ENCODE measurements at regions not wholly inside any gene's neighbourhood (a gene's known extent, or its start where the extent isn't known, plus 50 kb on each side); places are given as distances from the start of the nearest gene placed in this dataset.
"Not testable (repeated sequence)": the region's sequence is repeated elsewhere in the genome, so short reads cannot be mapped to it uniquely, and the experiment has no call there.

DNA sequence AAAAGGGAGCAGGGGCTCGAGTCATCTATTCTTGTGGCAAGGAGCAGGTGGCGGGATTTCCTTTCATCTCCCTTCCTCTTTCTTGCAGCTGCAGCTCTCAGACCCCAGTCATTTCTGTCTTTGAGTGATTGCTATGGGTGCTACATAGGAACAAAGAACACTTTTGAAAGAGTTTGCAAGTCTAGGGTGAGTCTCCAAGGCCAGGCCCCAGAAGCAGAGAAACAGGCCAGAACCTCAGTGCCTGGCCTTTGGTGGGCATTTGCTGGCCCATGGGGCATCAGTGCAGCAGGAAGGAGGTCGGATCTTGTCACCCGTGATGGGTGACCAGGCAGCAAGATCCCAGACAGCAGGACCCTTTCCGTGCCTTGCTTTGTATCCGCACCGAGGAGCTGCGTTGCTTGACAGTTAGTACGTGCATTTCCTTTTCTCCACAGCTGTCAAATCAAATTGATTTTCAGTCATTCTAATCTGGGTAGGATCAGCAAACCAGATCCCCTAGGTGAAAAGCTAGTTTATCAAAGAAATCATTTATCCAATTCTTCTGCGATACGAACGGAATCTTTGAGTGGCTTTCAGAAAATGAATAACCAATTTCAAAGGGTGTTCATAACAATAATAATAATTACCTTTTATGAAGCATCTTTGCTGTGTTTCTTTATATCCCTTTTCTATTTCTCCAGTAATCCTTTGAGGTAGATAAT, 244.6 kb upstream of the MAF start:
- no peak for DNase-seq

DNA sequence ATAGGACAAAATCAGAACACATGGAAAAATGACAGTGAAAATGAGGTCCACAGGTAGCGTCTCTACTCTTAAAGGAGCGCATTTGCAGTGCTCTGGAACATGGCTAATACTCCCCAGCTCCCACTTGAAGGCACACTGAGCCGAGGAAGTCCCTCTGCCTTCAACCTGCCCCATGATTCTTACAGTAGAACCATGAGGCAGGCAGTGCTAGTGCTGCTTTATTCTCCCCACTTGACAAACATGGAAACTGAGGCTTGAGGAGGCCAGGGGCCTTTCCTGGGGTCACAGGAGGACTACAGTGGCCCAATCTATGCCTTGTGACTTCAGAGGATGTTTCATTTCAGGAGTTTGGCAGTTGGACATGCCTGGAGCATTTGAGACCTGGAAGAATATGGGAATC, 244.1 kb upstream of the MAF start:
- no peak for DNase-seq

DNA sequence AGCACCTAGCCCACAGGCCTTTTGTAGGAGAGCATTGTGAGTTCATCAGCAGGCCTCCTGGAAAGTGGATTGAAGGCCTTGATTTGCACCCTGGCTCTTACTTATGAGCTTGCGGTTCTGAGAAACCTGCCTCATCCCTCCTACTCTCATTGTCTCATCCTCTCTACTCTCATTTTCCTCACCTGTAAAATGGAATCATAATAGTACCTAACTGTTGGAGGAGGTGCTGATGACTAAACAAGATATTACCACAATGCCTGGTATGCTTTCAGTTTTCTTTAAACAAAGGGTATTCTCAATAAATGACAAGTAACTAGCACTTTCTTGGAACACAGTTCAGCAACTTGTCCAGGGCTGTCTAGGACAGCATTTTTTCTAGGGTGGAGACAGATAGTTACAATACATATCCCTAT, 243.1 kb upstream of the MAF start:
- no peak for DNase-seq

DNA sequence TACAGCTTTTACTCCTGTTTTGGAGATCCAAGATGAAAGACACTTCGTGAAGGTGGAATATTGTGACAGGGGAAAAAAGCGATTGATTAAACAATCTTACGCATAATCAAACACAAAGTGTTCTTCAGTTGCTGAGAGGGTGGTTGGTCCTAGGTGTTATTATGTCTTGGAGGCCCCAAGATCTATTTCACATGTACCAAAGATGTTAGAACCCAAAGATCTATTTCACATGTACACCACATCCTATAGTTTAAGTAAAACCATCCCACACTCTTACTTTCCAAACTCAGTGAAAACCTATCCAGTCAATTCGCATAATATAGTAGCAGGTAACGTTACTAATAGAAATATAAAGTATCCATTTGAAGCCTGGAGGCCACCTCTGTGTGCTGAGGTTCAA, 242.6 kb upstream of the MAF start:
- DNase-seq: no peak

DNA sequence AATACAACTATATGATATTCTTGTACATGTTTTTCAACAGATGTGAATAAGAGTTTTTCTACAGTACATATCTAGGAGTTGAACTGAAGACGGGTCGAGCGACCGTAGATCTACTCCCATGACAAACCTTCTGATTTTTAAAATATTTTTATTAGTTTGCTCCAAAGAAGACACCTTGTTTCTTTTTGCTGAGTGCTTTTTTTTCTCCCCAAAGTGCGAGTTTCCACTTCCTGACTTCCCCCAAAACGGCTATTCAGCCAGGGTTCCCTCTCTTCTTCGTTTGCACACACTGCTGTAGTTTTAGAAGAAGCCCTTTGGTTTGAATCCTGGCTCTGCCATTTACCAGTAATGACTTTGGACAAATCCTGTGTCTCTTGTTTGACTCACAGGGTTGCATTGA, 241.7 kb upstream of the MAF start:
- DNase-seq: no peak

DNA sequence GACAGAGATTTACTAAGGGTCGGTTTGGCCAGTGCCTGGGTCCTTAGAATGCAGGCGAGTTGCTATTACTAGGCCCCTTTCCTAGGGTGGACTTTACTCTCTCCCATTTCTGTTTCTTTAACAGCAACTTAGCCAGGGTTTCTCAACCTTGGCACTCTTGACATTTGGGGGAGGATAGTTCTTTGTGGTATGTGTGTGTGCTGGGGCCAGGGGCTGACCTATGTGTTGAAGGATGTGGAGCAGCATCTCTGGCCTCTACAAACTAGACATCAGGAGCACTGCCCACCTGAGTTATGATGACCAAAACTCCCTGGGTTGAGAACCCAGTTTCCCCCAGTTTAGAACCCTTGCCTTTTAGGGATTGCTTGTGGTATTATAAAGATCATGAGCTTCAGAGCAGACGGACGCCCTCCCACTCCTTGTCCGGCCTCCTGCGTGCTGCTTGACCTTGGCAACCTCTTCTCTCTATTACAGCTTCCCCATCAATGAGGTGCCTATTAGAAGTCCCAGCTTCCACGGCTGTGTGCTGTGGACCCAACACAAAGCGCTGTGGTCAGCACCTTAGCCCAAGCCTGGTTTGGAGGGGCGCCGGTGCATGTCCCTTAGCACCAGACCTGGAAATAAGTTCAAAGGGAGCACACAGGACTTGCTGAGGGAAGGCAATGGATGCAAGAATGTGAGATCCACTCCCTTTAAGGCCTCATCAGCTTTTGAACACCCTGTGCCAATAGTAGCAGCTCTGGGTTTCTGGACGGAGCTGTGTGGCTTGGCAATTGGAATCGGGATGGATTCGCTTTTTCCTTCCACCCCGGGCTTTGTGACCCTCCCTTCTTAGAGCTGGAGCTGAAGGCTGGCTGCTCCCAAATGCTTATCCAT, 239.2 kb upstream of the MAF start:
- DNase-seq: no peak

DNA sequence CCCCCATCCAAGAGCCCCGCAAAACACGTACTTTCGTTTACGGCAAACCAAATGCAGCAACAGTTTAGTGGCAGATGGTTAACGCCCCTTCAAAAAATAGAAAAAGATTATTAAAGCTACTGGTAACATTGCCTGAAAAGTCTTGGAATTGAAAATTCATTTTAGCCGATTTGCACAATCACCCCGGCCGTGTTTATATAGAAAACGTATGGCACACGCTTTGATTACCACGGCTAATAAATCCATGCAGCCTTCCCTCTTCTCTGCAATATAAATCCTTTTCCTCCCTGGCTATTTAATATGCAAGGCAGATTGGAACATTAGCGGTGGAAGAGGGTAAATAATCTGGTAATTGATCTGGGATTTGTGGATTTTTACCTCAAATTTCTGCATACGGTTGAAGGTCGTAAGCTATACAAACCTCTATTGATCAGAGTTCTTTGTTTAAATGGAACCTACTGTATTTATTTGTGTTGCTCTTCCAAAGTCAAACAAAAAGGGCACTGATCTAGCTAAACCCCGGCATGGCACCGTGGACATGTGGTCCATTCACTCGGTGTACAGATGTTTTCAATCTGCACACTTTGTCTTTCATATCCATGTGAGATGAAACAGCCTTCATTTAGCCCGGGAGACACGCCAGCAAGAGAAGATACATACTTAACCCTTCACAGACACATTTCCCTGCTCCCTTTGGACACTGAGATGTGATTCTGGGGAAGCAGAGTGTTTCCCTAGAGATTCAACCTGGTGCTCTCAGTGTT, 238.1 kb upstream of the MAF start:
- no peak for DNase-seq

DNA sequence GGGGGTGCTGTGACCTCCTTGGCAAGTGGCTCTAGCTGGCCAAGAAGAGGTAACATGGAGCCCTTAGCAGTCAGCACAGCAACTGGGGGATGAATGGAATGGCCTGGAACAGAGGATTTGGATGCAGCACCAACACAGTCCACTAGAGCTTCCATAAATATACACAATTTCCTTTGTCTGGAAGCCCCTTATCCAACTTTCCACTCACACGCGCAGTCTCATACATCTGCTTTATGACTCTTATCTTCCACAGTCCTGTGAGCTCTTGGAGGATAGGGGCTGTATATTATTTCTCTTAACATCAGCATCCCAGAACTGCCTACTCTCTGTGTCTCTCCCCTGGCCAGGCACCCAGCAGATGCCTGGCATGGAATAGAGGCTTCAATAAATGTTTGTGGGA, 235.6 kb upstream of the MAF start:
- no peak for DNase-seq

DNA sequence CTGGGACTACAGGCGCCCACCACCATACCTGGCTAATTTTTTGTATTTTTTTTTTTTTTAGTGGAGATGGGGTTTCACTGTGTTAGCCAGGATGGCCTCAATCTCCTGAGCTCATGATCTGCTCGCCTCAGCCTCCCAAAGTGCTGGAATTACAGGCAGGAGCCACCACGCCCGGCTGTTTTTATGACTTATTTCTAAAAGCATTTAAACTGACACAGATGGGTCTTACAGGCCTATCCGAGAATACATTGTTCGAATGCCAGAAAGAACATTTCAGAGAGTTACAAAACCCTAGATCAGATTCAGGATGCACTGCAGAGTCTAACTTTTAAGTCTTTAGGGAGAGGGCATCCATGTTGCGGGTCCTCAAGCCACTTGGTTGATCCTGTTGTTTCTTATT, 234.7 kb upstream of the MAF start:
- no peak for DNase-seq

DNA sequence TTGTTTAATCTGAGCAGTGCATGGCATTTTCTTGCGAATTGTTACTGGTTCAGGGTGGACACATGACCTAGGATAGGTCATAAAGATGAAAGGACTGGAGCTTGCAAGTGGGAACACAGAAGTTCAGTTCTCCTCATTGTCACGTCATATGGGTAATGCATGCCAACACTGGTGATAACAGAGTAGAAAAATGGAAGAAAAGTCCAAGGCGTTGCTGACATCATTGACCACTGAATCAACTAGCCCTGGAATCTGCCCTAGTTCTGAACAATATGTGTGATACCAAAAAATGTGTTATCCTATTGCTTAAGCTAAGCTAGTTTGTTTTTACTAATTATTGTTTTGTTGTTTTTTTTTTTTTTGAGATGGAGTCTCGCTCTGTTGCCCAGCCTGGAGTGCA, 234.2 kb upstream of the MAF start:
- no peak for DNase-seq

DNA sequence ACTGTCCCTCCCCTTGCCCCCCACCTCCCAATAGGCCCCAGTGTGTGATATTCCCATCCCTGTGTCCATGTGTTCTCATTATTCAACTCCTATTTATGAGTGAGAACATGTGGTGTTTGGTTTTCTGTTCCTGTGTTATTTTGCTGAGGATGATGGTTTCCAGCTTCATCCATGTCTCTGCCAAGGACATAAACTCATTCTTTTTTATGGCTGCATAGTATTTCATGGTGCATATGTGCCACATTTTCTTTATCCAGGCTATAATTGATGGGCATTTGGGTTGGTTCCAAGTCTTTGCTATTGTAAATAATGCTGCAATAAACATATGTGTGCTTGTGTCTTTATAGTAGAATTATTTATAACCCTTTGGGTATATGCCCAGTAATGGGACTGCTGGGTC, 233.5 kb upstream of the MAF start:
- not testable (repeated sequence) for DNase-seq

DNA sequence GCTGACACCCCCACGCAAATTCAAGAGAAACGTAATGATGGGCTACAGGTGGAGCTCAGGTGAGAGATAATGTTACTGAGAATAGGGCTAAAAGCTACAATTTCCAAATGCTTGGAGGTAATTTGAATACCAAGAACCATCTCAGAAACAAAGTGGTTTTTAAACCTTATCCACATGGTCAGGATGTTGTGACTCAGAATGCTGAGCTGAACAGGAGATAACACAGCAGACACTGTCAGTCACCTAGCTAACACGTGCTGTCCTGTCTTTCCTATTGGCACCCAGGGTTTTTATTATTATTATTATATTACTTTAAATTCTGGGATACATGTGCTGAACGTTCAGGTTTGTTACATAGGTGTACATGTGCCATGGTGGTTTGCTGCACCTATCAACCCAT, 233.0 kb upstream of the MAF start:
- no peak for DNase-seq

DNA sequence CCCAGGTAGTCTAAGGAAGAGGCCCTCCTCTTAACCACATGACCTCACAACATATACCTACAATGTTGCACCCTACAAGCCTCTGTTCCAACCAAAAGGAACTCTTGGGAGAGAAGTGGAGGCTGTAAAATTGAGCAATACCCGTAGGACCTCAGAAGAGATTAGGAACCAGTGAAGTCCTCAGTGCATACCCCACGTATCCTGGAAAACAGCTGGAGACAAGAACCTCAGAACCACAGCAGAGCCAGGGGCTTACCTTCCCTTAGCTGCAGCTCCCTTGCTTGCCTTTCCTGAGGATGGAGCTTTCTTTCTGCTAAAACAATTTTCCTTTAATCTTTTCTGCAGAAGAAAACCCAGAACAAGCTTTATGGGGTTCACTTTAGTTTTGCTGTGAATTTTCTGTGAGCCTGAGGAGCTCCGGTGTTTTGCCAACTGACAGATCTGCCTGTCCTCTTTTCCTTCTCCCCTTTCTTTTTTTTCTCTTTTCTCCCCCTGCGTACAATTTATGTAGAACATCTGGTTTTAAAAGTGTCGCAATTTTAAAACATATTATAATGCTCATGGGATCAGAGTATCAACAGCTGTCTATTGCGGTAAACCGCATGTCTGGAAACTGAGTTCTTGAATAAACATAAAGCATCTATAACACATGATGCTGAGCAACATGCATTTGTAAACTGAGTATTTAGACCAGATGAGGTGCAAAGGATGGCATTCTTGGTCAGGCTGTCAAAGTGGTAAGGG, 226.4 kb upstream of the MAF start:
- DNase-seq: no peak

DNA sequence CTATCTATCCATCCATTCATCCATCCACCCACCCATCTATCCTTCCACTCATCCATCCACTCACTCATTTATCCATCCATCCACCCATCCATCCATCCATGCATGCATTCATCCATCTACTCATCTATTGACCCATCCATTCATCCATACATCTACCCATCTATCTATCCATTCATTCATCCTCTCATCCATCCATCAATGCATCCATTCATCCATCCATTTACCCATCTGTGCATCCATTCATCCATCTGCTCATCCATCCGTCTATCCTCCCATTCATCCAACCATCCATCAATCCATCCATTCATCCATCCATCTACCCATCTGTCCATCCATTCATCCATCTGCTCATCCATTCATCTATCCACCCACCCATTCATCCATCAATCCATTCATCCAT, 224.5 kb upstream of the MAF start:
- DNase-seq: no peak

DNA sequence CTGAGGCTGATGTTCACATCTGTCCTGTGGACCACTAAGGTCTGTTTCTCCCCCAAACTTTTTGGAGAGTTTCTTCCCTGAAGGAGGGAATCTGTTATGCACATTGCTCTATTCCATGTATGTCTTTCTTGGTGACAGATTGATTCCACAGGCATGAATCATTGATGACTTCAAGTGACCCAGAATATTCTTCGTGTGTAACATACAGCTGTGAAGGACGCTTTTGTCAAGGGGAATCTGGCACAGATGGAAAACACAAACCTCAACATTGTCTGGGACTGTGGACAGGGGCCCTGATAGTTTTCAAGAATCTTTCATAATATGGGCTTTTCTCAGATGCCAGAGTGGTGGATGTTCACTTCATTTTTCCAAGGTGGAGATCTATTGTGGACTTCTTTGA, 223.1 kb upstream of the MAF start:
- no peak for DNase-seq

DNA sequence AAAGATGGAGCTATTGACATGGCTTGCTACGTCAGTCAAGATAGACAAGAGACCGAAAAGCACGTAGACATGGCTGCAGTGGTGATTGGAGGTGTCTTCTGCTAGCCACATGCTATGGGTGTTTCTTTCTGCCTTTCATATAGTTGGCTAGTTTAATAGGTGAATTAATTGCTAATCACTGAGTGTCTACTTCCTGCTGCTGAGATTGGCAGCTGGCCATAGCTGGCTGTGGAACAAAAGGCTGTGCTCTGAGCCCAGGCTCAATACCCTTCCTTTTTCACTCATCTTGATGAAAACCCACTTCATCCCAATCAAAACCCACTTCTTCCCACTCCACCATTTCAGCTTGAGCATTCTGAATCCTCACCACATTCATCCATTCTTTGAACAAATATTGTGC, 221.4 kb upstream of the MAF start:
- DNase-seq: peak; percentile 7

DNA sequence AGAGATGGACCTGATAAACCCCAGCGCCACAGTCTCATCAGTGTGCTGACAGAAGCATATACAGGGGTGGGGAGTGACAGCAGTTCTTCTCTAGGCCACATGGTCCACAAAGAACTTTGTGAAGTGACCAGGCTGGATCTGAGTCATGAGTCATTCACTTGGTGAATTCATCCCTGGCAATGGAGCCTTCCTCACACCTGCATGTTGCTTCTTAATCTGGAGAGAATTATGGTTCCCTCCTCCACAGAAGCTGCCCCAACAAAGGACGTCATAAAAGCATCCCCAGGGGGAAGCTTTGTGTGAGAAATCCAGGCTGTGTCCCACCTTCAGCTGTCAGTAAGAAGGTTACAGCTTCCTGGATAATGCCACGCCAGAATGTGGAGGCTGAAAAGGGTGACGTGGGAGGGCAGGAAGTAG, 215.6 kb upstream of the MAF start:
- DNase-seq: no peak

DNA sequence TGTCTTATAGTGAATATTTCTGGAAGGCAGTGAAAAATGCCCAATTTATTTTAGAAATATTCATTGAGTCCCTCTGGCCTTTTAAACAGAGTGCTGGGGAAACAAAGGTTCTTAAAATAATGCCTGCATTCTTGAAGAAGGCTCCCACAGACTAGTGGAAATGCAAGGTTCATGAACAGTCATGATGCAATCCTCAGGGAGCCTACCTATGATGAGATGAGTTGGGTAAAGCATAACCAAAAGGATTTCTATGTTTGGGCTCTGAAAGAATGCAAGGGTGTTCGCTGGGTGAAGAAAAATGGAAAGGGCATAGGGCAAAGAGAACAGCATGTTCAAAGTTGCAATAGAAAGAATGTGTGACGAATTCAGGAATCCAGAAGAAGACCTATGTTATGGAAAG, 214.5 kb upstream of the MAF start:
- no peak for DNase-seq

DNA sequence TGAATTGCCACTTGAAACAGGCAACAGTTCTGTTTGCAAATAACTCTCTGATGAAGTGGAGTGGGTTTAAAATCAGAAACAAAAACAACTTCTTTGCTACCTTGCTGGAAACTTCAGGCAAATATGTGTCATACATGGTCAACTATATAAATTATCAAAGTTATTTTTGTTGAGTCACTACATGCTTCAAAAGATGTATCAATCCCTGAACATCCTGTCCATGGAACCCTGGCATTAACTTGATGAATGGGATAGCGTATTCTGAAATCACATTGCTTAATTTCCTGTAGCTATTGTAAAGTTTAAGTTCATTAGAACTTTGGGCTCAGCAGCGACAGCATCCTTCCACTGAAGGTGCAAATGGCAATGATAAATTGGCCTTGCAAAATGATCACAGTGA, 213.6 kb upstream of the MAF start:
- DNase-seq: no peak

DNA sequence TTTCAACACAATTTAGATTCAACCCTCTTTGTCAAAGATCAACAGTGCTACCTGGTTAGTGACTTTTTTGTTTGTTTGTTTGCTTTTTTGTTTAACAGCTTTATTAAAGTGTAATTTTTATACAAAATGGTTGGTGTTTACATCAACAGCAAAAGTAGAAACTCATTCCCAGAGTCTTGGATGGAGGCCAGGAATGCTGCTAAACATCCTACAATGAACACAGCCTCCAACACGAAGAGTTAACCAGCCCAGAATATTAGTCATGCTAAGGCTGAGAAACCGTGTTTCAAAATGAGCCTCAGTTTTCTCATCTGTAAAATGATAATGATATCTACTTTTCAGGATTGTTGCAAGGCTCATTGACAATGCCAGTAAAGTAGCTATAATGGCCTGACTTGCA, 211.0 kb upstream of the MAF start:
- DNase-seq: peak; percentile 14

DNA sequence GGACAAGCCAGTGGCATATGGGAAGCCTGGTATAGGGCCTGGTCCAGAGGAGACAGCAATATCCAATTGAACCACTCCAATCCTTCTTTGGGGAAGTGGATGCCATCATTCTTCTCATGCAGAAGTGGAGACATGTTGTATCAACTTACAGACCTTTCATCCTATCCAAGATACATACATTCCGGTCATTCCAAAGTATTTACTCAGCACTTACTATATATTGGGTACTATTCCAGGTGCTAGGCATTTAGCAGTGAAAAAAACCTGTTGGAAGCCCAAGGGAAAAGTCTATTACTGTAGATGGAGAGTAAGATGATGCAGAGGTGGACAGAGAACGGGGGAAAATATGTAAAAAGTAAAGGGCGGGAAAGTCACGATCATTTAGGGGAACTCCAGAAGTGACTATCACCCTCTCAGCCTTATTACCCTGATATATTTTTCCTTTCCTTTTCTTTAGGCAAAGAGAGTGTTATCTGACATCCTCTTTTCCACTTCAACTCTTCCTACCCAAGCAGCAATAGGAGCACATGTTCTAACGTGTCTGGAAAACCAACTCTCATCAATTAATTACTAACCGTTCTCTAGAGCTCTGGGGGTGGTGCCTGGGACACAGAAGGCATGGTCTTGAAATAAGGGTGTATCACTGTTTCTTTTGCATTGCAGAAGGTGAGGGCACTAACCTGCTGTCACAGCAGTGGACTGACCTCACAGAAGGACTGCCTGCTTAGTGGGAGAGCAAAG, 210.1 kb upstream of the MAF start:
- DNase-seq: peak; percentile 60

DNA sequence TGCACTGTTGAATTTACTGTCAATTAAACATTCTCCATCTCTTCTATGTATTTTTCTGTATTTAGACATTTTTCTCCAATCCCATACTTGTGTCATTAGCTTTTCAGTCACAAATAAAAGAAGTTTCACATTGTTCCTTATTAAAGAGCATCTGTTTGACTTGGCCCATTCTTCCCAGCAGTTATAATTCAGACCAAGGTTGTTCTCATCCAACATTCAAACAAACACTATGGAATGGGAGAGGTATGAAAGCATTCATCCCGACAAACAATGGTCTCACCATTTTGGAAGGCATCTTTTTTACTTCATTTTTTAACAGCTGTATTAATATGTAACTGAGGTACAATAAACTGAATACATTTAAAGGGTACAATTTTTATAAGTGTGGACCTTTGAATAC, 208.8 kb upstream of the MAF start:
- no peak for DNase-seq

Measured in NCI-H1105 (cell line).